Esophagus muscularis mucosa (tissue), 4 donors: ENCODE measurements at regions not wholly inside any gene's neighbourhood (a gene's known extent, or its start where the extent isn't known, plus 50 kb on each side); places are given as distances from the start of the nearest gene placed in this dataset.

Source experiments
- DNase-seq: peaks from one replicate; pipeline ENCODE4 v3.0.0-alpha.2; 2017; ENCODE audit errors: extremely low spot score
- H3K27ac ChIP-seq, 4 donors: fragments of 200-600 bp; sonication (generic); replicated peaks in 1 of 4; 1 replicate in 3 of 4; 2 replicates in 1 of 4; pipeline ENCODE4 v1.5.1; 2016 to 2019; ENCODE audit warnings: mild to moderate bottlenecking in 1 of 4
- H3K27me3 ChIP-seq, 4 donors: fragments of 200-600 bp; sonication (generic); one replicate each; pipeline versions ENCODE4 v1.5.1 to v1.6.0; 2016 to 2019
- H3K36me3 ChIP-seq, 4 donors: fragments of 200-600 bp; sonication (generic); one replicate each; pipeline ENCODE4 v1.5.1; 2016 to 2019
- H3K4me1 ChIP-seq, 4 donors: fragments of 200-600 bp; sonication (generic); one replicate each; pipeline ENCODE4 v1.5.1; 2016 to 2019
- H3K4me3 ChIP-seq, 4 donors: fragments of 200-600 bp; sonication (generic); 1 replicate in 2 of 4; 2 replicates in 2 of 4; pipeline ENCODE4 v1.5.1; 2016 to 2019; ENCODE audit warnings: mild to moderate bottlenecking in 4 of 4, moderate library complexity in 1 of 4
- H3K9me3 ChIP-seq, 4 donors: fragments of 200-600 bp; sonication (generic); 1 replicate in 3 of 4; 2 replicates in 1 of 4; pipeline ENCODE4 v1.5.1; 2016 to 2019
- EP300 ChIP-seq: sonication (generic); formaldehyde crosslinking; IDR thresholded peaks from one replicate; pipeline ENCODE4 v1.6.1; 2017; ENCODE audit warnings: antibody characterized with exemption
- POLR2A ChIP-seq: fragments of 450-650 bp; IDR thresholded peaks from one replicate; pipeline ENCODE4 v1.6.1; 2017; ENCODE audit warnings: antibody characterized with exemption, moderate library complexity, mild to moderate bottlenecking, low read depth
- POLR2AphosphoS5 ChIP-seq, 2 donors: sonication (generic); formaldehyde crosslinking; IDR thresholded peaks; one replicate each; pipeline ENCODE4 v1.6.1; 2017; ENCODE audit warnings: antibody characterized with exemption in 2 of 2
- WGBS: methylation state at CpG from one replicate; pipeline ENCODE4 v1.1.5; 2018; 5-methylcytosine and 5-hydroxymethylcytosine counted together
- intact Hi-C: fragments of 100-400 bp; cut with DNase I; formaldehyde crosslinking; loops from one replicate; pipeline ENCODE4 v1.15.1; 2023
- TF ChIP-seq, protein P1 (sequence below), 3 experiments: fragments of 200-600 bp in 2 of 3; fragments of 450-650 bp in 1 of 3; sonication (generic) in 2 of 3; IDR thresholded peaks; one replicate each; pipeline ENCODE4 v1.5.1; 2017 to 2019; ENCODE audit warnings: antibody characterized with exemption in 3 of 3, mild to moderate bottlenecking in 2 of 3, moderate library complexity in 1 of 3

DNA sequence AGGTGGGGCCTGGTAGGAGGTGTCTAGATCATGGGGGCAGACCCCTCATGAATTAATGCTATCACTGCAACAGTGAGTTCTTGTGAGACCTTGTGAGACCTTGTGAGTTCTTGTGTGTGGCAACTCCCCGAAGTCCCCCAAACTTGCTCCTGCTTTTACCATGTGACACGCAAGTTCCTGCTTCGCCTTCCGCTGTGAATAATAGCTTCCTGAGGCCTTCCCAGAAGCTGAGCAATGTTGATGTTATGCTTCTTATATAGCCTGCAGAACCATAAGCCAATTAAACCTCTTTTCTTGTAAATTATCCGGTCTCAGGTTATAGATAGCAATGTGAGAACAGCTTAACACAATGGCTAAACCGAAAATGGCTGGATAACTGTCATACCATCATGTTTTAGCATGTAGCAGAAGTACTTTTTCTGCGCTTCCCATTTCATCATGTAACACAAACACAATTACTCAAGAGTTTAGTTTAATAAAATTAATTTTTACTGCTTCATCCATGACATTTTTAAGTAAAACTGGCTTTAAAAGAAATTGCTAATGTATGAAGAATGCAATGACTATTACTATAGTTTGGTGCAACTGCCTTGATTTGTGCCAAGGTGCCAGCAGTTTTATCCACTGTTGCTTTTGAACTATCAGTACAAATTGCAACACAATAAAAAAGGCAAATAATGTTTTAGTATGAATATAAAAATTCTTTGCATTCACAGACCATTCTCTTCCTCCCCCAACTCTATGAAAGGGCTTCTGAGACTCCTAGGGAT lies 87.7 kb upstream of the TMEM168 start:
- H3K4me1 ChIP-seq = peaks cover 0 to 7% (median under 1%) of the 10 kb centered on the region in 4 donors
- no peak overlapping the region for H3K4me3 ChIP-seq
- intact Hi-C loops = no loop called here
- no peaks in the 10 kb centered on the region for H3K36me3 ChIP-seq
- 90% methylated on average over 7 of the region's 7 CpGs for WGBS
- H3K9me3 ChIP-seq = no peaks in the 10 kb centered on the region
- no peak for DNase-seq
- H3K27me3 ChIP-seq = no peaks in the 10 kb centered on the region
- H3K27ac ChIP-seq = no peak overlapping the region
- TF ChIP-seq EP300 = no peak
- TF ChIP-seq, protein P1, sequence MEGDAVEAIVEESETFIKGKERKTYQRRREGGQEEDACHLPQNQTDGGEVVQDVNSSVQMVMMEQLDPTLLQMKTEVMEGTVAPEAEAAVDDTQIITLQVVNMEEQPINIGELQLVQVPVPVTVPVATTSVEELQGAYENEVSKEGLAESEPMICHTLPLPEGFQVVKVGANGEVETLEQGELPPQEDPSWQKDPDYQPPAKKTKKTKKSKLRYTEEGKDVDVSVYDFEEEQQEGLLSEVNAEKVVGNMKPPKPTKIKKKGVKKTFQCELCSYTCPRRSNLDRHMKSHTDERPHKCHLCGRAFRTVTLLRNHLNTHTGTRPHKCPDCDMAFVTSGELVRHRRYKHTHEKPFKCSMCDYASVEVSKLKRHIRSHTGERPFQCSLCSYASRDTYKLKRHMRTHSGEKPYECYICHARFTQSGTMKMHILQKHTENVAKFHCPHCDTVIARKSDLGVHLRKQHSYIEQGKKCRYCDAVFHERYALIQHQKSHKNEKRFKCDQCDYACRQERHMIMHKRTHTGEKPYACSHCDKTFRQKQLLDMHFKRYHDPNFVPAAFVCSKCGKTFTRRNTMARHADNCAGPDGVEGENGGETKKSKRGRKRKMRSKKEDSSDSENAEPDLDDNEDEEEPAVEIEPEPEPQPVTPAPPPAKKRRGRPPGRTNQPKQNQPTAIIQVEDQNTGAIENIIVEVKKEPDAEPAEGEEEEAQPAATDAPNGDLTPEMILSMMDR (IDR thresholded peaks at IDR 0.05) = no peak
- no peak for TF ChIP-seq POLR2AphosphoS5 (IDR thresholded peaks at IDR 0.05)
- TF ChIP-seq POLR2A = no peak

DNA sequence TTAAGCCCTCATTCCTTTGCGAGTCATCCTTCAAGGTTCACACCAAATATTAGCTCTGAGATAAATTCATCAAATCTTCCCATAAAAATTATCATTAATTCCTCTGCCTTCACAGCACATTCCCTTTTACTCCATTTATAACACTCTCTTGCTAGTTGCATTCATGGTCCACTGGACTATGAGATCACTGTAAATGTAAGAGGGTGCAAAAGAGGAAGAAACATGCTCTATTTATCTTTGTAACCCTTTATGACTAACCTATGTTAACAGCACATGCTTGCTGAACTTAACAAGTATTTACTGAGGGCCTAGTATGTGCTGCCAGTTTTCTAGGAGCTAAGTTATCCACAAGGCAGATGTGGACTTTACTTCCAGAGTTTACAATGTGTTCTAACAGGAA lies 86.7 kb upstream of the TMEM168 start:
- H3K4me1 ChIP-seq = peaks cover 0 to 3% (median 0%) of the 10 kb centered on the region in 4 donors
- whole genome bisulfite sequencing = 96% methylated on average over 1 of the region's 1 CpG
- H3K9me3 ChIP-seq = no peaks in the 10 kb centered on the region
- TF ChIP-seq POLR2A (no peak), EP300 (no peak), POLR2AphosphoS5 (IDR thresholded peaks at IDR 0.05) (no peak)
- TF ChIP-seq, protein P1 (IDR thresholded peaks at IDR 0.05) = no peak
- H3K27me3 ChIP-seq = no peaks in the 10 kb centered on the region
- DNase-seq = no peak
- no peaks in the 10 kb centered on the region for H3K36me3 ChIP-seq
- no peak overlapping the region for H3K4me3 ChIP-seq
- H3K27ac ChIP-seq = no peak overlapping the region
- intact Hi-C loops = no loop called here

DNA sequence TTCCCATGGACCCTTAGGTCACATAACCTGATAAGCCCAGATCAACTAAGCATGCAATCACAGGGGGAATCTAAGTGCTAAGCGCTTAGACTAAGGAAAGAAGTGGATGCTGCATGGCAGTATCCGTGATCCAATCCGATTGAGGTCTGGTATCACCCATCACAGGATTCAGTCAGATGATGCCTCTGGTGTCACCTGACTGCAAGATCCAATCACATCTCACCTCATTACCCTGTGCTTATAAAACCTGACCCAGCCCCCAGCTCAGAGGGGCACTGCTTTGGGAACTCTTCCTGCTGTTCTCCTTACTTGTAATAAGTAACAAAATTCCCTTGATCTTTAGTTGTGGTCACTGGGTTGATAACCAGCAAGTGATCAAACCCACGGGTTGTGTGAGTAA lies 84.7 kb upstream of the TMEM168 start:
- Histone ChIP-seq H3K27me3 (no peaks in the 10 kb centered on the region), H3K27ac (no peak overlapping the region), H3K9me3 (no peaks in the 10 kb centered on the region), H3K4me3 (no peak overlapping the region), H3K36me3 (no peaks in the 10 kb centered on the region), H3K4me1 (no peaks in the 10 kb centered on the region)
- DNase-seq = no peak
- intact Hi-C loops = no loop called here
- 93% methylated on average over 4 of the region's 4 CpGs for WGBS
- TF ChIP-seq POLR2A (no peak), POLR2AphosphoS5 (IDR thresholded peaks at IDR 0.05) (no peak), EP300 (no peak)
- TF ChIP-seq, protein P1 (IDR thresholded peaks at IDR 0.05) = no peak

DNA sequence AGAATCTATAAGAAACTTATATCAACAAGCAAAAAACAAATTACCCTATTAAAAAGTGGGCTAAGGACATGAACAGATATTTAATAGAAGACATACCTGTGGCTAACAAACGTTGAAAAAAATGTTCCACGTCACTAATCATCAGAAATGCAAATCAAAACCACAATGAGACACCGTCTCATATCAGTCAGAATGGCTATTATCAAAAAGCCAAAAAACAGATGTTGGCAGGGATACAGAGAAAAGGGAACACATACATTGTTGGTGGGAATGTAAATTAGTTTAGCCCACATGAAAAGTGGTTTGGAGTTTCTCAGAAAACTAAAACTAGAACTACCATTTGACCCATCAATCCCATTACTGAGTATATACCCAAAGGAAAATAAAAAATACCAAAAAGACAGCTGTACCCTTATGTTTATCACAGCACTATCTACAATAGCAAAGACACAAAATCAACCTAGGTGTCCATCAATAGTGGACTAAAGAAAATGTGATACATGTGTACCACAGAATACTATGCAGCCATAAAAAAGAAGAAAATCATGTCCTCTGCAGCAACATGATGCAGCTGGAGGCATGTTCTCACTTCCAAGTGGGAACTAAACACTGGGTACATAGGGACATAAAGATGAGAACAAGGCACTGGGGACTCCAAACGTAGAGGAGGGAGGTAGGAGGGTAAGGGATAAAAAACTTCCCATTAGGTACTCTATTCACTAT lies 83.8 kb upstream of the TMEM168 start:
- Histone ChIP-seq H3K9me3 (no peaks in the 10 kb centered on the region), H3K36me3 (no peaks in the 10 kb centered on the region), H3K27me3 (no peaks in the 10 kb centered on the region), H3K4me3 (no peak overlapping the region), H3K4me1 (no peaks in the 10 kb centered on the region), H3K27ac (no peak overlapping the region)
- no peak for DNase-seq
- intact Hi-C loops = no loop called here
- 85% methylated on average over 4 of the region's 4 CpGs for WGBS
- TF ChIP-seq, protein P1 (IDR thresholded peaks at IDR 0.05) = no peak
- no peak for TF ChIP-seq POLR2AphosphoS5 (IDR thresholded peaks at IDR 0.05)
- TF ChIP-seq POLR2A = no peak
- no peak for TF ChIP-seq EP300
